OCI-LY1 (cell line): ENCODE measurements at regions not wholly inside any gene's neighbourhood (a gene's known extent, or its start where the extent isn't known, plus 50 kb on each side); places are given as distances from the start of the nearest gene placed in this dataset.

Experiments
- CTCF ChIP-seq: fragments of 200-600 bp; sonication (generic), shearing (Covaris generic); IDR thresholded peaks from 2 replicates; pipeline ENCODE4 v1.5.1; 2017; ENCODE audit warnings: mild to moderate bottlenecking, antibody characterized with exemption, low read length, moderate library complexity, mixed read lengths
- EZH2 ChIP-seq: fragments of 200-600 bp; sonication (generic), shearing (Covaris generic); IDR thresholded peaks from 2 replicates; pipeline ENCODE4 v1.8.0; 2017; ENCODE audit warnings: borderline replicate concordance, mixed run types, mild to moderate bottlenecking, antibody characterized with exemption, low read length, moderate library complexity, mixed read lengths

GRCh38 chr15:62567501-62567900 lies 402.4 kb upstream of the C2CD4B start:
- TF ChIP-seq CTCF (no peak), EZH2 (no peak)
